IMR-90 (cell line): ENCODE measurements at regions not wholly inside any gene's neighbourhood (a gene's known extent, or its start where the extent isn't known, plus 50 kb on each side); places are given as distances from the start of the nearest gene placed in this dataset.

Source experiments
- CEBPB ChIP-seq: IDR thresholded peaks from 2 replicates; pipeline ENCODE4 v1.6.1; 2012; ENCODE audit warnings: low read depth, low read length, improper control_type of control experiment
- FOS ChIP-seq: fragments of 150-350 bp; IDR thresholded peaks from 2 replicates; pipeline ENCODE4 v1.6.1; 2016; ENCODE audit warnings: low read depth, low read length
- NFE2L2 ChIP-seq: fragments of 150-350 bp; IDR thresholded peaks from 2 replicates; pipeline ENCODE4 v1.6.1; 2016; ENCODE audit warnings: low read depth, mild to moderate bottlenecking, low read length
- POLR2A ChIP-seq: IDR thresholded peaks from 2 replicates; pipeline ENCODE4 v1.6.1; 2012; ENCODE audit warnings: mild to moderate bottlenecking, low read depth, low read length
- TF ChIP-seq, protein P1 (sequence below): conservative IDR thresholded peaks from 2 replicates; pipeline ENCODE4 v1.5.1; 2012; ENCODE audit warnings: mild to moderate bottlenecking, low read depth, low read length, improper control_type of control experiment
- TF ChIP-seq, protein P2 (sequence below): fragments of 150-350 bp; IDR thresholded peaks from 2 replicates; pipeline ENCODE4 v1.6.1; 2017; ENCODE audit warnings: mild to moderate bottlenecking, antibody characterized with exemption, low read length, low read depth

DNA sequence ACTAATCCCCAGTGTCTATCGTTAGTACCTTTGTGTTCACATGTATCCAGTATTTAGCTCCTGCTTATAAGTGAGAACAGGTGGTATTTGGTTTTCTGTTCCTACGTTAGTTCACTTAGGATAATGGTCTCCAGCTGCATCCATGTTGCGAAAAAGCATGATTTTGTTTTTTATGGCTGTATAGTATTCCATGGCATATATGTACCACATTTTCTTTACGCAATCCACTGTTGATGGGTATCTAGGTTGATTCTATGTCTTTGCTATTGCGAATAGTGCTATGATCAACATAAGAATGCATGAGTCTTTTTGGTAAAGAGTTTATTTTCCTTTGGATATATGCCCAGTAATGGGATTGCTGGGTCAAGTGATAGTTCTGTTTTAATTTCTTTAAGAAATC lies 59.1 kb downstream of the CH25H start:
- TF ChIP-seq, protein P1, sequence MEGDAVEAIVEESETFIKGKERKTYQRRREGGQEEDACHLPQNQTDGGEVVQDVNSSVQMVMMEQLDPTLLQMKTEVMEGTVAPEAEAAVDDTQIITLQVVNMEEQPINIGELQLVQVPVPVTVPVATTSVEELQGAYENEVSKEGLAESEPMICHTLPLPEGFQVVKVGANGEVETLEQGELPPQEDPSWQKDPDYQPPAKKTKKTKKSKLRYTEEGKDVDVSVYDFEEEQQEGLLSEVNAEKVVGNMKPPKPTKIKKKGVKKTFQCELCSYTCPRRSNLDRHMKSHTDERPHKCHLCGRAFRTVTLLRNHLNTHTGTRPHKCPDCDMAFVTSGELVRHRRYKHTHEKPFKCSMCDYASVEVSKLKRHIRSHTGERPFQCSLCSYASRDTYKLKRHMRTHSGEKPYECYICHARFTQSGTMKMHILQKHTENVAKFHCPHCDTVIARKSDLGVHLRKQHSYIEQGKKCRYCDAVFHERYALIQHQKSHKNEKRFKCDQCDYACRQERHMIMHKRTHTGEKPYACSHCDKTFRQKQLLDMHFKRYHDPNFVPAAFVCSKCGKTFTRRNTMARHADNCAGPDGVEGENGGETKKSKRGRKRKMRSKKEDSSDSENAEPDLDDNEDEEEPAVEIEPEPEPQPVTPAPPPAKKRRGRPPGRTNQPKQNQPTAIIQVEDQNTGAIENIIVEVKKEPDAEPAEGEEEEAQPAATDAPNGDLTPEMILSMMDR, result no peak
- TF ChIP-seq NFE2L2 (no peak), CEBPB (no peak), POLR2A (no peak), FOS (no peak)
- TF ChIP-seq, protein P2, sequence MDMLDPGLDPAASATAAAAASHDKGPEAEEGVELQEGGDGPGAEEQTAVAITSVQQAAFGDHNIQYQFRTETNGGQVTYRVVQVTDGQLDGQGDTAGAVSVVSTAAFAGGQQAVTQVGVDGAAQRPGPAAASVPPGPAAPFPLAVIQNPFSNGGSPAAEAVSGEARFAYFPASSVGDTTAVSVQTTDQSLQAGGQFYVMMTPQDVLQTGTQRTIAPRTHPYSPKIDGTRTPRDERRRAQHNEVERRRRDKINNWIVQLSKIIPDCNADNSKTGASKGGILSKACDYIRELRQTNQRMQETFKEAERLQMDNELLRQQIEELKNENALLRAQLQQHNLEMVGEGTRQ, result no peak
